Loucy (cell line): ENCODE measurements at regions not wholly inside any gene's neighbourhood (a gene's known extent, or its start where the extent isn't known, plus 50 kb on each side); places are given as distances from the start of the nearest gene placed in this dataset.

ENCODE experiments used
- H2AFZ ChIP-seq: fragments of 200-600 bp; sonication (generic); 2 replicates; pipeline ENCODE4 v1.6.0; 2016; ENCODE audit warnings: antibody characterized with exemption, mild to moderate bottlenecking, low read length, moderate library complexity
- H3F3A ChIP-seq: fragments of 200-600 bp; 2 replicates; pipeline ENCODE4 v1.6.0; 2016; ENCODE audit warnings: antibody characterized with exemption, low read depth, mild to moderate bottlenecking
- H3K27me3 ChIP-seq: fragments of 200-600 bp; sonication (generic); 2 replicates; pipeline ENCODE4 v1.6.1; 2014; ENCODE audit warnings: low read length, mild to moderate bottlenecking; ENCODE audit not compliant: insufficient read depth, poor library complexity, severe bottlenecking
- H3K36me3 ChIP-seq: fragments of 200-600 bp; sonication (generic); 2 replicates; pipeline ENCODE4 v1.6.1; 2016; ENCODE audit warnings: low read length; ENCODE audit not compliant: insufficient read depth
- H3K4me1 ChIP-seq: fragments of 200-600 bp; sonication (generic); 2 replicates; pipeline ENCODE4 v1.5.1; 2014; ENCODE audit warnings: low read length, mild to moderate bottlenecking; ENCODE audit not compliant: insufficient read depth, poor library complexity, severe bottlenecking
- H3K4me2 ChIP-seq: fragments of 200-600 bp; sonication (generic); 2 replicates; pipeline ENCODE4 v1.6.0; 2014; ENCODE audit warnings: antibody characterized with exemption, low read length, low read depth, mild to moderate bottlenecking; ENCODE audit not compliant: poor library complexity, severe bottlenecking
- H3K4me3 ChIP-seq: fragments of 200-600 bp; sonication (generic); 2 replicates; pipeline ENCODE4 v1.5.1; 2014; ENCODE audit warnings: low read length, mild to moderate bottlenecking, mixed read lengths; ENCODE audit not compliant: poor library complexity, severe bottlenecking
- H3K79me2 ChIP-seq: fragments of 200-600 bp; sonication (generic); 2 replicates; pipeline ENCODE4 v1.6.1; 2014; ENCODE audit warnings: low read length; ENCODE audit not compliant: insufficient read depth
- H3K9ac ChIP-seq: fragments of 200-600 bp; sonication (generic); 2 replicates; pipeline ENCODE4 v1.6.0; 2014; ENCODE audit warnings: mild to moderate bottlenecking, low read depth, low read length, moderate library complexity; ENCODE audit not compliant: poor library complexity, severe bottlenecking
- H3K9me2 ChIP-seq: fragments of 200-600 bp; sonication (generic); replicated peaks from 2 replicates; pipeline ENCODE4 v1.6.1; 2016; ENCODE audit warnings: low read depth, low read length, mixed read lengths
- H3K9me3 ChIP-seq: fragments of 200-600 bp; sonication (generic); 2 replicates; pipeline ENCODE4 v1.6.1; 2014; ENCODE audit warnings: mild to moderate bottlenecking, antibody characterized with exemption, low read length, low read depth; ENCODE audit not compliant: insufficient read depth
- H4K20me1 ChIP-seq: fragments of 200-600 bp; sonication (generic); 2 replicates; pipeline ENCODE4 v1.6.0; 2014; ENCODE audit warnings: antibody characterized with exemption, low read length, mild to moderate bottlenecking; ENCODE audit not compliant: insufficient read depth, poor library complexity, severe bottlenecking
- CTCF ChIP-seq: fragments of 200-600 bp; sonication (generic); conservative IDR thresholded peaks from 2 replicates; pipeline ENCODE4 v1.5.1; 2014; ENCODE audit warnings: mild to moderate bottlenecking, antibody characterized with exemption, low read length
- EZH2phosphoT487 ChIP-seq: fragments of 200-600 bp; IDR thresholded peaks from 2 replicates; pipeline ENCODE4 v1.6.1; 2018; ENCODE audit warnings: antibody characterized with exemption, mild to moderate bottlenecking, moderate library complexity, borderline replicate concordance

- Histone ChIP-seq H3K36me3 (no peaks in the 10 kb centered on the region), H3K9me3 (no peaks in the 10 kb centered on the region), H3K9me2 (no peaks in the 10 kb centered on the region), H3K4me3 (no peak overlapping the region), H3K4me2 (no peak overlapping the region), H3K27me3 (no peaks in the 10 kb centered on the region), H4K20me1 (no peaks in the 10 kb centered on the region), H3K4me1 (no peaks in the 10 kb centered on the region), H3F3A (no peaks in the 10 kb centered on the region), H3K9ac (no peak overlapping the region), H2AFZ (no peak overlapping the region), H3K79me2 (no peaks in the 10 kb centered on the region)
- no peak for TF ChIP-seq CTCF
- TF ChIP-seq EZH2phosphoT487: no peak
Measured at GRCh38 chr5:162231522-162231921, 163.9 kb downstream of the GABRG2 start.

- Histone ChIP-seq H3K4me2 (no peak overlapping the region), H4K20me1 (no peaks in the 10 kb centered on the region), H3K79me2 (no peaks in the 10 kb centered on the region), H3K36me3 (no peaks in the 10 kb centered on the region), H3K4me3 (no peak overlapping the region), H2AFZ (no peak overlapping the region), H3K4me1 (no peaks in the 10 kb centered on the region), H3K9ac (no peak overlapping the region), H3K9me2 (no peaks in the 10 kb centered on the region), H3K27me3 (no peaks in the 10 kb centered on the region), H3K9me3 (no peaks in the 10 kb centered on the region), H3F3A (no peaks in the 10 kb centered on the region)
- TF ChIP-seq CTCF (no peak), EZH2phosphoT487 (no peak)
Measured at GRCh38 chr5:162240734-162241133, 173.2 kb downstream of the GABRG2 start.

GRCh38 chr5:162242416-162242815 lies 174.8 kb downstream of the GABRG2 start:
- no peak overlapping the region for H3K9ac ChIP-seq
- H3K4me3 ChIP-seq: no peak overlapping the region
- no peak for TF ChIP-seq EZH2phosphoT487
- no peak for TF ChIP-seq CTCF
- H3F3A ChIP-seq: no peaks in the 10 kb centered on the region
- no peaks in the 10 kb centered on the region for H3K79me2 ChIP-seq
- no peaks in the 10 kb centered on the region for H3K27me3 ChIP-seq
- no peaks in the 10 kb centered on the region for H4K20me1 ChIP-seq
- H3K4me1 ChIP-seq: no peaks in the 10 kb centered on the region
- H3K9me3 ChIP-seq: no peaks in the 10 kb centered on the region
- no peaks in the 10 kb centered on the region for H3K36me3 ChIP-seq
- no peaks in the 10 kb centered on the region for H3K9me2 ChIP-seq
- H2AFZ ChIP-seq: no peak overlapping the region
- H3K4me2 ChIP-seq: no peak overlapping the region
